HCT116 (cell line): ENCODE measurements at regions not wholly inside any gene's neighbourhood (a gene's known extent, or its start where the extent isn't known, plus 50 kb on each side); places are given as distances from the start of the nearest gene placed in this dataset.

ENCODE experiments used
- ATAC-seq: fragments of 200-7000 bp; cut with Tn5 transposase; 2 replicates; pipeline ENCODE4 v1.9.1; 2020; ENCODE audit warnings: mild to moderate bottlenecking, moderate library complexity
- BruUV-seq: library from RNA; stranded (reverse); fragments of 400-500 nt; replicated peaks from 2 replicates; lab custom pipeline; 2021; lab: Mats Ljungman, UMichigan
- CTCF ChIA-PET: fragments of 300-600 bp; sonication (Branson Sonifier 250); formaldehyde crosslinking; loops from one replicate; lab custom pipeline; 2021; ENCODE audit warnings: antibody characterized with exemption; lab: Charles Lee
- POLR2A ChIA-PET: fragments of 300-600, 350-600 bp; sonication (Branson Sonifier 250); formaldehyde crosslinking; loops from one replicate; lab custom pipeline; 2021; ENCODE audit warnings: antibody characterized with exemption; lab: Charles Lee
- RAD21 ChIA-PET, 2 experiments: fragments of 300-600 bp; sonication (Branson Sonifier 250); formaldehyde crosslinking; loops; one replicate each; lab custom pipeline; 2023; ENCODE audit warnings: low total read pairs in 2 of 2; ENCODE audit not compliant: uncharacterized antibody in 2 of 2, unreplicated experiment in 2 of 2, low non-redundant PET in 1 of 2; lab: Charles Lee
- DNase-seq: peaks from one replicate; pipeline ENCODE4 v3.0.0-alpha.2; 2010; ENCODE audit warnings: low read depth, low spot score
- H2AFZ ChIP-seq: fragments of 200-600 bp; shearing (Covaris generic), sonication (generic); 2 replicates; pipeline ENCODE4 v1.6.1; 2017; ENCODE audit warnings: low read depth, mixed run types, mixed read lengths, antibody characterized with exemption, low read length; ENCODE audit not compliant: poor library complexity, severe bottlenecking
- H3K27ac ChIP-seq: 2 replicates; pipeline ENCODE4 v1.5.1; 2012; ENCODE audit warnings: low read depth, low read length
- H3K27me3 ChIP-seq: fragments of 200-600 bp; sonication (generic); 2 replicates; pipeline ENCODE4 v1.6.1; 2016; ENCODE audit warnings: mixed run types, low read length, mixed read lengths; ENCODE audit not compliant: insufficient read depth
- H3K36me3 ChIP-seq, 2 experiments: fragments of 200-500 bp in 1 of 2; fragments of 200-600 bp in 1 of 2; sonication (Bioruptor generic) in 1 of 2; sonication (generic) in 1 of 2; 2 replicates each; pipeline versions ENCODE4 v1.5.1 to v1.6.1; 2014 to 2016; ENCODE audit warnings: low read length in 2 of 2, inconsistent platforms in 1 of 2, mixed read lengths in 1 of 2, mixed run types in 1 of 2; ENCODE audit not compliant: insufficient read depth in 2 of 2, control insufficient read depth in 1 of 2
- H3K4me1 ChIP-seq, 2 experiments: fragments of 200-600 bp in 1 of 2; sonication (generic) in 1 of 2; 2 replicates each; pipeline versions ENCODE4 v1.5.1 to v1.6.1; 2012 to 2017; ENCODE audit warnings: low read length in 2 of 2, inconsistent platforms in 1 of 2, mild to moderate bottlenecking in 1 of 2, mixed read lengths in 1 of 2, mixed run types in 1 of 2, moderate library complexity in 1 of 2; ENCODE audit not compliant: insufficient read depth in 2 of 2, control insufficient read depth in 1 of 2
- H3K4me2 ChIP-seq: fragments of 200-600 bp; sonication (generic); 2 replicates; pipeline ENCODE4 v1.6.1; 2017; ENCODE audit warnings: mixed run types, low read length, mixed read lengths
- H3K4me3 ChIP-seq, 2 experiments: fragments of 200-600 bp in 1 of 2; sonication (generic) in 1 of 2; replicated peaks in 1 of 2; 2 replicates each; pipeline ENCODE4 v1.5.1; 2011 to 2016; ENCODE audit warnings: low read length in 2 of 2, control low read depth in 1 of 2, low read depth in 1 of 2, mild to moderate bottlenecking in 1 of 2, mixed read lengths in 1 of 2, mixed run types in 1 of 2
- H3K79me2 ChIP-seq: fragments of 200-600 bp; sonication (generic); 2 replicates; pipeline ENCODE4 v1.6.1; 2017; ENCODE audit warnings: mild to moderate bottlenecking, mixed run types, low read length, moderate library complexity, mixed read lengths; ENCODE audit not compliant: insufficient read depth
- H3K9ac ChIP-seq: fragments of 200-600 bp; sonication (generic); 2 replicates; pipeline ENCODE4 v1.6.1; 2016; ENCODE audit warnings: low read length, mixed read lengths
- H3K9me2 ChIP-seq: fragments of 200-600 bp; sonication (generic), shearing (Covaris generic); 2 replicates; pipeline ENCODE4 v1.6.1; 2017; ENCODE audit warnings: mixed run types, mild to moderate bottlenecking, moderate library complexity; ENCODE audit not compliant: insufficient read depth
- H3K9me3 ChIP-seq, 2 experiments: fragments of 200-500 bp in 1 of 2; fragments of 200-600 bp in 1 of 2; sonication (Bioruptor generic) in 1 of 2; sonication (generic) in 1 of 2; 2 replicates each; pipeline ENCODE4 v1.6.1; 2014 to 2017; ENCODE audit warnings: low read length in 2 of 2, mixed read lengths in 2 of 2, inconsistent platforms in 1 of 2, low read depth in 1 of 2, mild to moderate bottlenecking in 1 of 2, mixed run types in 1 of 2, moderate library complexity in 1 of 2; ENCODE audit not compliant: control insufficient read depth in 1 of 2, insufficient read depth in 1 of 2
- H4K20me1 ChIP-seq: fragments of 200-600 bp; sonication (generic), shearing (Covaris generic); 2 replicates; pipeline ENCODE4 v1.6.1; 2017; ENCODE audit warnings: mixed run types, mild to moderate bottlenecking, moderate library complexity; ENCODE audit not compliant: insufficient read depth
- CBX3 ChIP-seq: IDR thresholded peaks from 2 replicates; pipeline ENCODE4 v1.6.1; 2012; ENCODE audit warnings: low read depth
- CEBPB ChIP-seq: IDR thresholded peaks from 2 replicates; pipeline ENCODE4 v1.6.1; 2012; ENCODE audit warnings: low read depth
- EGR1 ChIP-seq: IDR thresholded peaks from 2 replicates; pipeline ENCODE4 v1.6.1; 2012; ENCODE audit warnings: low read depth
- RAD21 ChIP-seq: IDR thresholded peaks from 2 replicates; pipeline ENCODE4 v1.6.1; 2012; ENCODE audit warnings: low read depth, mild to moderate bottlenecking
- TCF7L2 ChIP-seq: IDR thresholded peaks from 2 replicates; pipeline ENCODE4 v1.7.0; 2011; ENCODE audit warnings: borderline replicate concordance, inconsistent platforms; ENCODE audit not compliant: insufficient read depth, insufficient read length; ENCODE audit errors: extremely low read depth
- YY1 ChIP-seq: IDR thresholded peaks from 2 replicates; pipeline ENCODE4 v1.6.1; 2011; ENCODE audit warnings: low read length, low read depth, moderate library complexity, mild to moderate bottlenecking; ENCODE audit not compliant: insufficient replicate concordance; ENCODE audit errors: extremely low read depth
- ZNF274 ChIP-seq: fragments of 200-500 bp; sonication (Bioruptor generic); IDR thresholded peaks from 2 replicates; pipeline ENCODE4 v1.6.1; 2014; ENCODE audit warnings: mild to moderate bottlenecking, low read depth, low read length, inconsistent platforms
- intact Hi-C: fragments of 100-400 bp; cut with micrococcal nuclease; formaldehyde crosslinking; loops from 2 replicates; pipeline ENCODE4 v1.10.0; 2022
- TF ChIP-seq, protein P1 (sequence below): IDR thresholded peaks from 2 replicates; pipeline ENCODE4 v1.6.1; 2011; ENCODE audit warnings: mild to moderate bottlenecking, low read length, moderate library complexity; ENCODE audit not compliant: insufficient replicate concordance; ENCODE audit errors: extremely low read depth
- TF ChIP-seq, protein P2 (sequence below), 3 experiments: fragments of 200-600 bp in 1 of 3; sonication (generic) in 1 of 3; IDR thresholded peaks in 2 of 3; conservative IDR thresholded peaks in 1 of 3; 2 replicates each; pipeline ENCODE4 v1.5.1; 2012 to 2017; ENCODE audit warnings: low read depth in 2 of 3, low read length in 2 of 3, antibody characterized with exemption in 1 of 3, borderline replicate concordance in 1 of 3, control low read depth in 1 of 3, mild to moderate bottlenecking in 1 of 3, mixed read lengths in 1 of 3, mixed run types in 1 of 3, moderate library complexity in 1 of 3; ENCODE audit not compliant: insufficient read depth in 1 of 3
- TF ChIP-seq, protein P3 (sequence below): IDR thresholded peaks from 2 replicates; pipeline ENCODE4 v1.6.1; 2012
- TF ChIP-seq, protein P4 (sequence below): IDR thresholded peaks from 2 replicates; pipeline ENCODE4 v1.6.1; 2012

DNA sequence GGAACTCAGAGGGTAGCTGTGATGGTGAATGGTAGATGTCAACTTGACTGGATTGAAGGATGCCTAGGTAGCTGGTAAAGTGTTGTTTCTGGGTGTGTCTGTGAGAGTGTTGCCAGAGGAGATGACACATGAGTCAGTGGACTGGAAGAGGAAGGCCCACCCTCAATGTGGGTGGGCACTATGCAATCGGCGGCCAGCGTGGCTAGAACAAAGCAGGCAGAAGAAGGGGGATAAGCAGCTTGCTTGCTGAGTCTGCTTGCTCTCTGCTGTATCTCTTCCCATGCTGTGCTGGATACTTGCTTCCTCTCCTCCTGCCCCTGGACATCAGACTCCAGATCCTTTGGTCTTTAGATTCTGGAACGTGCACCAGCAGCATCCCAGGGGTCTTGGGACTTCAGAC, 128.1 kb downstream of the AIPL1 start:
- BruUV-seq, result no TSS peak
- H3K27me3 ChIP-seq, result peaks cover 58% of the 10 kb centered on the region
- H3K36me3 ChIP-seq, result no peaks in the 10 kb centered on the region
- H3K9me2 ChIP-seq, result no peaks in the 10 kb centered on the region
- no peak overlapping the region for H3K9ac ChIP-seq
- CTCF ChIA-PET, result no interaction called here
- TF ChIP-seq, protein P1, sequence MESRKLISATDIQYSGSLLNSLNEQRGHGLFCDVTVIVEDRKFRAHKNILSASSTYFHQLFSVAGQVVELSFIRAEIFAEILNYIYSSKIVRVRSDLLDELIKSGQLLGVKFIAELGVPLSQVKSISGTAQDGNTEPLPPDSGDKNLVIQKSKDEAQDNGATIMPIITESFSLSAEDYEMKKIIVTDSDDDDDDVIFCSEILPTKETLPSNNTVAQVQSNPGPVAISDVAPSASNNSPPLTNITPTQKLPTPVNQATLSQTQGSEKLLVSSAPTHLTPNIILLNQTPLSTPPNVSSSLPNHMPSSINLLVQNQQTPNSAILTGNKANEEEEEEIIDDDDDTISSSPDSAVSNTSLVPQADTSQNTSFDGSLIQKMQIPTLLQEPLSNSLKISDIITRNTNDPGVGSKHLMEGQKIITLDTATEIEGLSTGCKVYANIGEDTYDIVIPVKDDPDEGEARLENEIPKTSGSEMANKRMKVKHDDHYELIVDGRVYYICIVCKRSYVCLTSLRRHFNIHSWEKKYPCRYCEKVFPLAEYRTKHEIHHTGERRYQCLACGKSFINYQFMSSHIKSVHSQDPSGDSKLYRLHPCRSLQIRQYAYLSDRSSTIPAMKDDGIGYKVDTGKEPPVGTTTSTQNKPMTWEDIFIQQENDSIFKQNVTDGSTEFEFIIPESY, result no peak
- no peak overlapping the region for H2AFZ ChIP-seq
- H3K4me1 ChIP-seq, result no peaks in the 10 kb centered on the region
- no peak for ATAC-seq
- no peaks in the 10 kb centered on the region for H4K20me1 ChIP-seq
- no peak overlapping the region for H3K4me2 ChIP-seq
- RAD21 ChIA-PET, result no interaction called here
- no peaks in the 10 kb centered on the region for H3K9me3 ChIP-seq
- POLR2A ChIA-PET, result no interaction called here
- intact Hi-C loops, result no loop called here
- no peak overlapping the region for H3K27ac ChIP-seq
- DNase-seq, result no peak
- H3K79me2 ChIP-seq, result no peaks in the 10 kb centered on the region
- H3K4me3 ChIP-seq, result no peak overlapping the region

DNA sequence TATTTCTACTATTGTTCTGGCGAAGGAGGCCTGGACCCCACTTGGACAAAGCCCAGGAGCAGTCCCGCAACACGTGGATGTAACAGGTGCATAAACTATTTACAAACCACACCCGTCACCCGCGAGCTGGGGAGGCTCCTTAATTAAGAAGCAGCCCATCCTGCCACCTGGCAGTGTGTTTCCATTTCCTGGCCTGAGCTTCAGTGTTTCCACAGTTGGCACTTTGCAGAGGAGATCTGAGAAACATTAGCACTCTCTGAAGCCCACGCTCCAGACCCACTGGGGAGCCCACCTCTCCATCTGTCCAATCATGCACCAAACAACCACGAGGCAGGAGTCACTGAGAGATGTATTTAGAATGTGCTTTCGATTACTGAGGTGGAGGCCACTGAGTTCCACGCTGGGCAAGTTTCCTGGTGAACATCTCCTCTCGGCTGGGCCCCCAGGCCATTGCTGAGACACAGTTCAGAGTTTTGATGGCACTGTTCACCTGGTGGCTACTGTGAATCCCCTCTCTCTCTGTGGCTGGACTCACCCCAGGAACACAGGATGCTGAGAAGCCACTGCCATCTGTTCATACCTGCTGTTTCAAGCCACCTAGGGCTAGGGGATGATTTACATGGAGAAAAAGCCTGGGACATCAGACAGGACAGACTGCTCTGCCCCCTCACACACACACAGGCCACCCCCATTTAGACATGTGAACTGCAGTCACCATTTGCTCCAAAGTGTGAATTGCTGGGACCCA, 129.1 kb downstream of the AIPL1 start:
- ChIA-PET POLR2A (no interaction called here), RAD21 (no interaction called here), CTCF (no interaction called here)
- DNase-seq (no peak), ATAC-seq (no peak)
- Histone ChIP-seq H3K4me2 (no peak overlapping the region), H3K36me3 (no peaks in the 10 kb centered on the region), H3K9ac (no peak overlapping the region), H2AFZ (no peak overlapping the region), H3K27me3 (peaks cover 66% of the 10 kb centered on the region), H3K79me2 (no peaks in the 10 kb centered on the region), H3K4me1 (no peaks in the 10 kb centered on the region), H3K9me3 (no peaks in the 10 kb centered on the region), H3K4me3 (no peak overlapping the region), H3K9me2 (no peaks in the 10 kb centered on the region), H3K27ac (no peak overlapping the region), H4K20me1 (no peaks in the 10 kb centered on the region)
- intact Hi-C loops, result no loop called here
- BruUV-seq, result no TSS peak
- no peak for TF ChIP-seq EGR1
- no peak for TF ChIP-seq CBX3
- no peak for TF ChIP-seq RAD21
- TF ChIP-seq, protein P2, sequence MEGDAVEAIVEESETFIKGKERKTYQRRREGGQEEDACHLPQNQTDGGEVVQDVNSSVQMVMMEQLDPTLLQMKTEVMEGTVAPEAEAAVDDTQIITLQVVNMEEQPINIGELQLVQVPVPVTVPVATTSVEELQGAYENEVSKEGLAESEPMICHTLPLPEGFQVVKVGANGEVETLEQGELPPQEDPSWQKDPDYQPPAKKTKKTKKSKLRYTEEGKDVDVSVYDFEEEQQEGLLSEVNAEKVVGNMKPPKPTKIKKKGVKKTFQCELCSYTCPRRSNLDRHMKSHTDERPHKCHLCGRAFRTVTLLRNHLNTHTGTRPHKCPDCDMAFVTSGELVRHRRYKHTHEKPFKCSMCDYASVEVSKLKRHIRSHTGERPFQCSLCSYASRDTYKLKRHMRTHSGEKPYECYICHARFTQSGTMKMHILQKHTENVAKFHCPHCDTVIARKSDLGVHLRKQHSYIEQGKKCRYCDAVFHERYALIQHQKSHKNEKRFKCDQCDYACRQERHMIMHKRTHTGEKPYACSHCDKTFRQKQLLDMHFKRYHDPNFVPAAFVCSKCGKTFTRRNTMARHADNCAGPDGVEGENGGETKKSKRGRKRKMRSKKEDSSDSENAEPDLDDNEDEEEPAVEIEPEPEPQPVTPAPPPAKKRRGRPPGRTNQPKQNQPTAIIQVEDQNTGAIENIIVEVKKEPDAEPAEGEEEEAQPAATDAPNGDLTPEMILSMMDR (IDR thresholded peaks at IDR 0.05 in 2 of 3, conservative IDR thresholded peaks at IDR 0.05 in 1 of 3; ENCODE audit: borderline replicate concordance in 1 of 3, insufficient read depth in 1 of 3, low read depth in 2 of 3, low read length in 2 of 3), result no peak
- TF ChIP-seq, protein P3, sequence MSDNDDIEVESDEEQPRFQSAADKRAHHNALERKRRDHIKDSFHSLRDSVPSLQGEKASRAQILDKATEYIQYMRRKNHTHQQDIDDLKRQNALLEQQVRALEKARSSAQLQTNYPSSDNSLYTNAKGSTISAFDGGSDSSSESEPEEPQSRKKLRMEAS, result no peak
- TF ChIP-seq, protein P4, sequence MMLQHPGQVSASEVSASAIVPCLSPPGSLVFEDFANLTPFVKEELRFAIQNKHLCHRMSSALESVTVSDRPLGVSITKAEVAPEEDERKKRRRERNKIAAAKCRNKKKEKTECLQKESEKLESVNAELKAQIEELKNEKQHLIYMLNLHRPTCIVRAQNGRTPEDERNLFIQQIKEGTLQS, result no peak
- TF ChIP-seq ZNF274, result no peak
- no peak for TF ChIP-seq CEBPB
- TF ChIP-seq TCF7L2, result no peak
- TF ChIP-seq YY1, result no peak
- TF ChIP-seq, protein P1, result no peak
